ENCODE measurements at regions not wholly inside any gene's neighbourhood (a gene's known extent, or its start where the extent isn't known, plus 50 kb on each side); places are given as distances from the start of the nearest gene placed in this dataset.
"Not testable (repeated sequence)": the region's sequence is repeated elsewhere in the genome, so short reads cannot be mapped to it uniquely, and the experiment has no call there.

DNA sequence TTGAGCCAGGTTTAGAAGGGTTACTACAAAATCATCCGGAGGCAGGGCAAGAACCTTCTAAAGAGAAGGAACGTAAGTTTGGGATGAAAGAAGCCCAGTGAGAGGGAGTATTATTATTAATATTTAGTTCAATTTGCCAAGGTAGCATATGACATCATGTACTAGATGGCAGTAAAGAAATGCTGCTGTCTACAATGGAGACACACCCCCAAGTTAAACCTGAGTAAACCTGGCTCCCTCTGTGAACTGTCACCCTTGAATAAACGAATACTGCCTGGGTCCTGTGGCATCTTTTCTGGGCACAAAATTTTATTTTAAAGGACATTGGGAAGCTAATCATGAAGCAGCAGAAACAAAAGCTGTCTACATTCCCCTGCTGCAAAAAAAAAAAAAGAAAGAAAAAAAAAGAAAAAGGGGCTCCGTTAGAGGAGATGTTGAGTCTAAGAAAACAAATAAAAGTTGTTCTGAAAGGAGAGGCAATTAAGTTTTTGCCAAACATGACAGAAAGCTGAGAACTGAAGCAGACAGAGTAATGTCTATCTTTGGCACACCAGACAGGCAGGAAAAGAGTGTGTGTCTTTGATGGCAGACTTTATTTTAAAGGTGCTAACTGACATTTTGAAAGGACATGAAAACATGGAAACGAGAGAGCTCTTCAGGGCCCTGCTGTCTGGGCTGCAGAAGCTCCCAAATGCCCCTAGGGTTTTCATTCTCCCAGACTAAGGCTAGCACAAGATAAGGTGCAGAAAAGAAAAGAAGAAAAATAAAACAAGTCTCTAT is 557.7 kb upstream of the CHAC2 start:
- DNase-seq (no peak), ATAC-seq (no peak)
- Histone ChIP-seq H3K4me1 (no peaks in the 10 kb centered on the region), H3K9me3 (no peaks in the 10 kb centered on the region), H3K27ac (no peak overlapping the region), H3K27me3 (ENCODE audit: low read depth) (no peaks in the 10 kb centered on the region), H3K36me3 (no peaks in the 10 kb centered on the region), H3K4me3 (no peak overlapping the region)
- no peak for TF ChIP-seq CTCF (IDR thresholded peaks at IDR 0.05)
- intact Hi-C loops (cut with DNase I): no loop called here

DNA sequence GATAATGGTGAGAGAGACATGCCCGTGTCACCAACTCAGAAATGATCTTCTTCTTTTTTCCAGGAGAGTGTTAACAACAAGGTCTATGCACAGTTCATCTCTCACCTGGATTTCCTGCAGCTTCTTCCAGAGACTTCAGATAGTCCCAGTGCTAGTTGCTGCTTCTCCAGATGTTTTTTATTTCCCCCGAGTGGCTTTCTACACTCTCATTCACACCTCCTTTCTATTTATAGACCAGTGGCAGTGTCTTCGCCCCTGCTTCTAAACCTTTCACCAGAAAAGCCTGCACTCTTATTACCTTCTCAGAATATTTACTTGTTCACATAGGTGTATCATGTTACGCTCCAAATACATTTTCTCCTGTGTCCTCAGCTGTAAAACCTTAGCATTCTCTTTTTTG is 558.8 kb upstream of the CHAC2 start:
- Histone ChIP-seq H3K27ac (no peak overlapping the region), H3K36me3 (no peaks in the 10 kb centered on the region), H3K9me3 (no peaks in the 10 kb centered on the region), H3K4me3 (no peak overlapping the region), H3K27me3 (ENCODE audit: low read depth) (no peaks in the 10 kb centered on the region), H3K4me1 (no peaks in the 10 kb centered on the region)
- ATAC-seq (no peak), DNase-seq (no peak)
- intact Hi-C loops (cut with DNase I): no loop called here
- no peak for TF ChIP-seq CTCF (IDR thresholded peaks at IDR 0.05)

DNA sequence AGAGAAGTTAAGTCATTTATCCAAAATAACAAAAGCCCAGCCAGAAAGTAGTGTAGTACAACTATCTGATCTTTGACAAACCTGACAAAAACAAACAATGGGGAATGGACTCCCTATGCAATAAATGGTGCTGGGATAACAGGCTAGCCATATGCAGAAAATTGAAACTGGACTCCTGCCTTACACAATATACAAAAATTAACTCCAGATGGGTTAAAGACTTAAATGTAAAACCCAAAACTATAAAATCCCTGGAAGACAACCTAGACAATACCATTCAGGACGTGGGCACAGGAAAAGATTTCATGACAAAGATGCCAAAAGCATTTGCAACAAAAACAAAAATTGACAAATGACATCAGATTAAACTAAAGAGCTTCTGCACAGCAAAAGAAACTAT is 561.4 kb upstream of the CHAC2 start:
- intact Hi-C loops (cut with DNase I); ATAC-seq; DNase-seq; H3K9me3 ChIP-seq; H3K4me1 ChIP-seq; H3K36me3 ChIP-seq; H3K27me3 ChIP-seq (ENCODE audit: low read depth); H3K27ac ChIP-seq; H3K4me3 ChIP-seq: not testable (repeated sequence)

GRCh38 chr2:53202063-53202462 is 565.5 kb upstream of the CHAC2 start:
- intact Hi-C loops (cut with DNase I): no loop called here
- Histone ChIP-seq H3K4me1 (peaks cover 4% of the 10 kb centered on the region), H3K27me3 (ENCODE audit: low read depth) (no peaks in the 10 kb centered on the region), H3K4me3 (no peak overlapping the region), H3K9me3 (no peaks in the 10 kb centered on the region), H3K36me3 (no peaks in the 10 kb centered on the region), H3K27ac (no peak overlapping the region)
- no peak for DNase-seq
- ATAC-seq: peak; percentile 86 to 91
- TF ChIP-seq CTCF (IDR thresholded peaks at IDR 0.05): no peak

GRCh38 chr2:53200072-53200471 is 567.5 kb upstream of the CHAC2 start:
- no peaks in the 10 kb centered on the region for H3K36me3 ChIP-seq
- TF ChIP-seq CTCF (IDR thresholded peaks at IDR 0.05): no peak
- peaks cover 4% of the 10 kb centered on the region for H3K4me1 ChIP-seq
- H3K9me3 ChIP-seq: no peaks in the 10 kb centered on the region
- H3K27me3 ChIP-seq (ENCODE audit: low read depth): no peaks in the 10 kb centered on the region
- no peak for ATAC-seq
- H3K4me3 ChIP-seq: no peak overlapping the region
- intact Hi-C loops (cut with DNase I): no loop called here
- no peak for DNase-seq
- no peak overlapping the region for H3K27ac ChIP-seq

GRCh38 chr2:53188851-53189510 is 578.6 kb upstream of the CHAC2 start:
- intact Hi-C loops (cut with DNase I): no loop called here
- no peak for TF ChIP-seq CTCF (IDR thresholded peaks at IDR 0.05)

More at GRCh38 chr2:53188851-53189510, 578.6 kb upstream of the CHAC2 start:
- no peaks in the 10 kb centered on the region for H3K4me1 ChIP-seq
- DNase-seq: no peak
- H3K9me3 ChIP-seq: no peaks in the 10 kb centered on the region
- H3K4me3 ChIP-seq: no peak overlapping the region
- H3K27ac ChIP-seq: no peak overlapping the region
- no peak for ATAC-seq
- no peaks in the 10 kb centered on the region for H3K27me3 ChIP-seq (ENCODE audit: low read depth)
- H3K36me3 ChIP-seq: no peaks in the 10 kb centered on the region
